Activated naive CD4-positive, alpha-beta T cell treated with anti-CD3 and anti-CD28 coated beads, Interleukin-2, amount 50 U/mL, for 16 hours (primary cell): ENCODE measurements at regions not wholly inside any gene's neighbourhood (a gene's known extent, or its start where the extent isn't known, plus 50 kb on each side); places are given as distances from the start of the nearest gene placed in this dataset.

Experiments
- DNase-seq: peaks from one replicate; pipeline ENCODE4 v3.0.0-alpha.2; 2020

DNA sequence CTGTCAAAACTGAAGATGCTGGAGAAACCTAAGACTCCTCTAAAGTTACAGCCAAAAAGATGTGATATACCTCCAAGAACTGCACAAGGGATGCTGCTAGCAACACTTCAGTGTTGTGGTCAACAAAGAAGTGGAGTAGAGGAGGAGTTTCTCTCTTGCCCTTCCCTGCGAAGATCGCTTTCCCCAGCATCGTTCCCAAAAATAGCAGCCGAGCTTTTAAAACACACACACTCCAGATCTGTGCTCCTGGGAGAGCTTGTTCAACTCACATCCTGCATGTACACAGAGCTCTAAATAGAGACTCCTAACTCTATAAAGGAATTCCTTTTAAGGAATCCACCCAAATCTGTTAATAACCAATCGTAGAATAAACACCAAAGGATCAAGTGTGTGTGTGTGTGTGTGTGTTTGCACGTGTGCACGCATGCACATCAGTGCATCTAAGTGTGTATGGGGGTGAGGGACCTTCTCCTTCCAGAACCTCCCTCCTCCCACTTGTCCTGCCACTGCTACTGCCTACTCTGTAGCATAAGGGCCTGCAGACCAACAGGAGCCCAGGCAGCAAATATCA lies 58.5 kb downstream of the PSMG1 start:
- no peak for DNase-seq

DNA sequence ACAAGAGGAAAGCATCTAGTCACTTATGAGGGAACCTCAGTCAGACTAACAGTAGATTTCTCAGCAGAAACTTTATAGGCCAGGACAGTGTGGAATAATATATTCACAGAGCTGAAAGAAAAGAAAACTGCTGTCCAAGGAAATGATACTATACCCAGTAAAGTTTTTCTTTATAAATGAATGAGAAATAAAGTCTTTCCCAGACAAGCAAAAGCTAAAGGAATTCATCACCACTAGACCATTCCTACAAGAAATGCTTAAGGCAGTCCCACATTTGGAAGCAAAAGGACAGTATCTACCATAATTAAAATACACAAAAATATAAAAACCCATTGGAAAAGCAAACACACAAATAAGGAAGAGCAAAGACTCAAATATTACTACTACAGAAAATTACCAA lies 59.9 kb downstream of the PSMG1 start:
- no peak for DNase-seq

DNA sequence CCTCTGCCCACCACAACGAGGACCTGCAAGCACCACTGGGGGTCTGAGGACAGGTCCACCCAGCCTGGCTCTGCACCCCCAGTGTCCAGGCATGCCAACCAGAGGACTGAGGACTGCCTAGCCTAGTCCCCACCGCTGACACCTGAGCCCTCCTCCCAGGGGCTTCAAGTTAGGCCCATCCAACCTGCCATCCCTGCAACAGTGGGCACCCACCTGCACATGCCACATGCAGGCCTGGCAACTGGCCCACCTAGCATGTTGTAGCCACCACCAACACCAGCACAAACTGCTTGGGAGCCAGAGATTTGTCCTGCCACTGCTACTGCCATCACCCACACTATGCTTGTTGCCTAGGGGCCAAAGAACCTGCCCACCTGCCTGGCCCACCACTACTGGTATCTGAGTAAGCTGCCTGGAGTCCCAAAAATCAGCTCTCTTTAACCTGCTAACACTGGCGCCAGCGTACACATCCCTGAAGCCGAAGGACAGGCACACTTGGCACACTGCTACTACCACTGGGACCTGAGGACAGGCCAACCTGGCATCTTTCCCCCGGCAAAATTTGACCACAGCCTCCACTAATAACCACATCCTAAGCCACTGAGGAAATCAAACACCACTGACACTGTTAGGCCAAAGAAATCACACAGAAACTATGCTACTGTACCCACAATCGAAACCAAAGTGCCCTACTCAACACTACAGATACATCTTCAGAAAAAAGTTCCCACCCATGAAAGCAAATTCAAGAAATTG lies 61.5 kb downstream of the PSMG1 start:
- no peak for DNase-seq

DNA sequence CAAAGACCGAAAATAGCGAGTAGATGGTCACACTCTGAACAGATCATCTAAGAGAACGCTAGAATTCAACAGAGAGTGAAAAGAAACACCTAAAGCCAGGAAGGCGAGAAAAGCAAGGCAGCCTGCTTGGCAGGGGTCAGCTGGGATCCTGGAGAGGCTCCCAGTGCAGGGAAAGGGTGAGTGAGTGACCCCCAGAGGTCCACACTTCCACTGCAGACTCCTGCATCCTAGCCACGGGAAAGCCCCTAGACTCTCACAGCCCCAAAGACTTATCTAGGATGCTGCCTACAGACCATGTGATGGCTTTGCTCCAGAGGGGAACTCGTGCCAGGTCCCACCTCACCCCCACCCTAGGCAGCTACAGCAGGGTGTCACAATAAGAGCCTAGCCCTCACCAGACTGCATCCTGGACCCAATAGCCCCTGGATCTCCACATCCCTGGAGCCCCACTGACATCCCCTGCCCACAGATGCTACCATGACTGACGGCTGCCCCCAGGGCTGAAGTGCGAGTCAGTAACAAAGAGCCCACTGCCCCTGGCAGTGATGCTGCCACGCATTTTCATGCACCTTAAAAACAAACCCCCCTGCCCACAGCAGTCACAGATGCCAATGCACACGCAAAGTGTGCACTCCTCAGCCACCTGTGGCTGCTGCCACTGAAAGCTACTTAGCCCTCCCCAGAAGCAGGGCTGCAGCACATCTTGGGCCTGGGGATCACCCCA lies 62.2 kb downstream of the PSMG1 start:
- DNase-seq: no peak

DNA sequence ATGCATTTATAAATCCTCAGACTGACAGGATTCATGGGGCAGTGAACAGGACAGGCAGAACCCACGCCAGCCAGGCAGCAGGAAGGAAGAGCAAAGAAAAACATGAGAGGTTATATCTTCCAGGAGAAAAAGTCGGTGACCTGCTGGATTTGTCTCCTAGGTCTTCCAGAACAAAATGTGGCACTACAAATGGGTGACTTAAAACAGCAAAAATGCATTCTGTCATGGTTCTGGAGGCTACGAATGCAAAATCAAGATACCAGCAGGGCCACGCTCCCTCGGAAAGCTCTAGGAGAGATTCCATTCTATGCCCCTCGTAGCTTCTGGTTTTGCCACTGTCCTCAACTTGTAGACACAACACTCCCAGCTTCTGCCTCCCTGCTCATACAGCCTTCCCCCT lies 63.4 kb downstream of the PSMG1 start:
- no peak for DNase-seq

DNA sequence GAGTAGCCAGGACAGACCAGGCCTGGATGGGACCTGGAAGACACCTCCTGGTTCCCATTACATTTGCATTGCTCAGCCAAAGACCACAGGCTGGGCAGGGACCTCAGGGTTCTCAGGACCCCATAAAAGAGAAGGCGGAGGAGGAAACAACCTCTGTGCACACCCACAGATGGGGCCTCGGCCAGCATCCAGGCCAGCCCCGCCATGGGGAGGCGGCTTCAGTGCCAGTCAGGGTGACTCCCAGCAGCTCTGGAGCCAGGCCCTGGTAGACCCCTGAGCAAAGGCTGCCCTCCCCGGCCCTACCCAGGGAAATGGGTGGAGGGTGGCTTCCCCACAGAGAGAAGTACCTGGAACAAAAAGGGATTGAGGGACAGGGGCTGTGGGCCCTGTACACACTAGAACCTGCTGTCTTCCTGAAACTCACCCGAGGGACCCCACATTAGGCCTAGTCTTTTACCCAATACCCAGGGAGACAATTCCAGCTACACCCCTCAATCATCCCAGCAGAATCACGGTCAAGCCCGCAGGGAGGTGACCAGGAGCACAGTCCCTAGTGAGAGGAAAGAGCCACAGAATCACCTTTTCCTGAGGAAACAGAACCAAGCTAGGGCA lies 64.5 kb downstream of the PSMG1 start:
- DNase-seq: no peak

DNA sequence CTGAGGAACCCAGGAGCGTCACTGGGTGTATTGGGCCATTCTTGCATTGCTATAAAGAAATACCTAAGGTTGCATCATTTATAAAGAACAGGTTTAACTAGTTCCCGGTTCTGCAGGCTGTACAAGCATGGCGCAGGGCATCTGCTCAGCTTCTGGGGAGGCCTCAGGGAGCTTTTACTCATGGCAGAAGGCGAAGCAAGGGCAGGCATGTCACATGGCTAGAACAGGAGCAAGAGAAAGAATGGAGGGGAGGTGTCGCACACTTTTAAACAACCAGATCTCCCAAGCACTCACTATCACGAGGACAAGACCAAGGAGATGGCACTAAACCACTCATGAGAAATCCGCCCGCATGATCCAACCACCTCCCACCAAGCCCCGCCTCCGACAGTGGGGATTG lies 65.2 kb downstream of the PSMG1 start:
- no peak for DNase-seq

DNA sequence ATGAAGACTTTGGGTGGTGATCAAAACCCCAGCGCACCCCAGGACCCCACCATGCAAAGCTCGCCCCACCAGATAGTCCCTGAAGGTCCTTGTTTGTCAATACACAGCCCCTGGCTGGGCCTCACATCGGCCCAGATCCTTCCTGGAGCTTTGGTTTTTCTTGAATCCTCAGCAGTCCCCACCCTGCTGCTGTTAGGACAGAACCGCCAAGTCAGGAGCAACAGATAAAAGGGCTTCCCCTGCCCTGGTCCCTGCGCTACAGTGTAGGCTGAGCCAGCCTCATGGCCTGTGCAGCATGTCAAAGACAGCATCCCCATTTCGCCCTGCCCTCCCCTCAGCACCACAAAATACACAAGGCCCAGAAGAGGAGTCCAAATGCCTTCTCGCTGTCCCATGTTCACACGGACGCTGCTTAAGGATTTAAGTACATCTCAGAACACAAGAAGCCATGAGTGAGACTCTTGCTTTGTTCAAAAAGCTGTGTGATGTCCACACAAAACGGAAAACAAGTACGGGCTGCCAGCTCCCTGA lies 65.7 kb downstream of the PSMG1 start:
- no peak for DNase-seq

DNA sequence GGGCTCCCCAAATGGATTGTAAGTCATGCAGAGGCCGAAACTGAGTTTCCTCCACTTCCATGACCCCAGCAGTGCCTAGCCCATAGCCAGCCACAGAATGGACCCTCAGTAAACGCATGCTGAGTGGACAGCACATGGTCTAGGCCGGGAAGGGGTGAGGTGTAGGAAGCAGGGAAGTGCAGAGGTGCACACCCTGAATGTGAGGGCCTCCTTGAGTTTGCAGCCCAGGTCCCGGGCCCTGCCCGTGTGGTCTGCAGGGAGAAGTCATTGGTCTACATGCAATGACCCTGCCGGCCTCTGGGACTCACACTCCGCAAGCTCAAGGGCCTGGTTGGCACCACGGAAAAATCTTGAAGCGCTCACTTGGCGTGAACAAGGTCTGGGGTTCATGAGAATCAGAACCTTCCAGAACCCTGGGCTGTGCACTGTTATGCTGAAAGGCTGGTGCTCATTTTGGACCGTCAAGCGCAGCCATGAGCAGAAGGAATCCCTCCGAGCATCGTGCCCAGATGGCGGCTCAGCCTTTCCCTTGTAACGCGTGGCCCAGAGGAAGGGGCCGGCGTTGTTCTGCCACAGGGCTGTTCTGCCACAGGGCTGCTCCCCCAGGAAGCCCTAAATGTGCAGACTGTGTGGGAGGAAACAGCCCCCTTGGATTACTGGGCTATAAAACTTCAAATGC lies 66.4 kb downstream of the PSMG1 start:
- no peak for DNase-seq

DNA sequence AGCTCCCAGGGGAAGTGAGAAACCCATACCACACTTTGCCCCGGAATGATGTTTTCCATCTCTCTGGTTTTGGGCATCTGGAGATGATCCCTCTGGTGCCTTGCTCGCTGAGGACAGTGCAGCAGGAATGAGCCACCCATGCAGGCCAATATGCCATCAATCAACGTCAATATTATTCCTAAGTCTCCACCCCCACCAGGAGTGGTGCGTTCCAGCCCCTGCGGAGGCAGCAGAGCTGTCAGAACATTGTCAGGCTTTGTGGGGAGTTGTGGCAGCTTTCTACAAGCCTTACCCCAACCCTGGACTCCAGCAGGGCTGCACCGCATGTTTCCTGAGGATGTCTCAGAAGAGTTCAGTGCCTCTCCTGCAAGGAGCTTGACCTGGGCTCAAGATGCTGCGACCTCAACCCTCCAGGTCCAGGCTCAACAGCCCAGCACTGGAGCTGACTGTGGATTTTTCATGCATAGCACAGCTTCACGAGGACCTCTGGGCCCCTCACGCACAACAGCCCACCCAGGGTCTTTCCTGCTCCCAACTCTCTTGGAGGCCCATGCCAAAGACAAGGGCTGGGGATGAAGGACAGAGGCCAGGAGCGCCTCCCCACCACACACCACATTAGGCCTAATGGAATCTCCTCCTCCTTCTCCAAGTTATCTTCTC lies 67.5 kb downstream of the PSMG1 start:
- no peak for DNase-seq

DNA sequence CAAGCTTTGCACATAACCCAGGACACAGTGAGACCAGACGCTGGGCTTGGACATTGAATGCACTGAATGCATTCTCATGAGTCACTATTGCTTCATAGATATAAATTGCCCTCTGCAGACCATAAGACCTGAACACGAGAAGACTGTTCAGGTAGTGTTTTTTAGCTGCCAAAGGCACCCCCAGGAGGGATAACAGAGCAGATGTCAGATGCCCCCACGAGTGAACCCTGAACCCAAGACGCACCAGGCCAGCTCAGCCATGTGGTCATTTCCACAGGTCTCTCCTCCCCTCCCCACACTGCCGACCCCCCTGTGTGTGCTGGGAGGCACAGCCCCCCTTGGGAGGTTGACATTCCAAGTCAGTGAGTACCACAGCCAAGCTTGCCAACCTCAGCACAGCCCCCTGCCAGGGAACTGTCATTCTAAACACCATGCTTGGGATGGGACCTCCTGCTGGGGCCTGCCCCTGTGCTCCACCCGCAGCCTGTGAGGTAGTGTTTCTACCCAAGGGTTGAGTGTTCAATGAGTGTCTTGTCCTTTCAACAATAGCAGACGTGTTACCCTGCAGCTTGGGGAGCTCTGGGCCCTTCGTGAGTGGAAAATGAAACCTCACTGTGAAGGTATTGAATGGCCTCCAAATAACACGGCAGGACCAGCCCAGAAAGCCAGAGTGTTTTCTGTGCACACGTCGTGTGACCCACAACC lies 68.2 kb downstream of the PSMG1 start:
- no peak for DNase-seq

DNA sequence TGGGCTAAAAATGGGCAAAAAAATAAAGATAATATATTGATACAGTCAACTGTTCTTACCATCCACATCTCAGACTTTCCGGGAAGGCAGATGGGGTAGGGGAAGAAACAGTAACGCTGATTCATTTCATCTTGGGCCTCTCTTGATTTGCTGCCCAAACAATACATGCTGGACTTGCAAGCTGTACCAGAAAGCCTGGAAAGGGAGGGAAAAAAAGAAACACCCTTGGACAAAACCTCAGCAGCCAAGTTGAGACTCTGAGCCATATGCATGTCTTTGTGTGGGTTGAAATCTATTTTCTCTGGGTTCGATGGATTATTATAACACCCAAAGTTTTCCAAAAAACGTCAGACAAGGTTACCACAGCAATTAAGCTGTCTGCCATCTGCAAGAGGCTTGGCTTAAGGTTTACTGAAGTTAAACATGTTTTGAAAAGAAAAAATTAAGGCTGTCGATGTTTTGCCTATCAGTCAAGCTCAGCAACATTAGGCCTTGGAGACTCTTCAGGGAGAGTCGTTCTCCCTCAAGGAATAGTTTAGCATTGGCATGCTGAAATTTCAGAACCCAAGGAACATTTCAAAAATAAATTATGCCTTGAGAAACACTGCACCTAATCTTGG lies 71.2 kb downstream of the PSMG1 start:
- DNase-seq: no peak

DNA sequence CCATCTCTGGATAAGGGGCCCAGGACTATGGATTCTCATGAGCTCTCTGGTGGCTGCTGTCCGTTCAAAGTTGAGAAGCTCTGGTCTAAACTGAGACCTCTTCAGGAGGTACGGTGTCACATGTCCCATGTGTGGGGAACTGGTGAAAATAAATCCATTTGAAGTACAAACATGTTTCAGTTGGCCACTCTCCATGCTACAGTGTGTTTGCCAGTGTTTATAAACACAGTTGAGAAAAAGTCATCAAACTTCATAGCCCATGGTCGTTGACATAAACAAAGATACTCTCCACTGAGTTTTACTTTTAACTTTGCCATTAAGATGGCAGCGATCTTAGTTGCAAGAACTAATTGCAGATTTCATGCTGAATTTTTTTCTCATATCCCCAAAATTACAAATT lies 72.8 kb downstream of the PSMG1 start:
- no peak for DNase-seq

DNA sequence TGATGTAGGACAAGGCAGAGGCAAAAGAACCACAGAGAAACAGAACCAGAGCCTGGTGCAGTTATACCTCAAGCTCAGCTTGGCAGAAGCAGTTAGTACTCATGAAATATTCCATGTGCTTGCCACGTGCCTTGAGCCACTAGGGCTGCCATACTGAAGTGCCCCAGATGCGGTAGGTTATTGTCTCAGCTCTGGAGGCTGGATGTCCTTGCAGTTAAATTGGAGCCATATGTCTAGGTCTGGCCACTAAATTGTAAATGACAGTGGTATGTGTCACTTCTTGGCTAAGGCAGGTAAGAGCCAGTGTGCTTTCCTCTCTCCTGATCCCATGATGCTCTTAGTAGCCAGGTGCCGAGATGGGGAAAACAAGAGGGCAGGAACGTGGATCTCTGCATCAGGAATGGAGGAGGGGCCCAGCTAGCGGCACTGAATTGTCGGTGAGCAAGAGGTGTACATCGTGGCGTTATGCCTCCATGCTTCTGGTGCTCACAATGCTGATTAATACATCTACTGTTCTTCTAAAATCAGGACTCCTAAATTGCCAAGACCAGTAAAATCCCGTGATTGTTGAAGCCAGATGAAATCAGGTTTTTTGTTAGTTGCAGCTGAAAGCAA lies 73.5 kb downstream of the PSMG1 start:
- DNase-seq: no peak

DNA sequence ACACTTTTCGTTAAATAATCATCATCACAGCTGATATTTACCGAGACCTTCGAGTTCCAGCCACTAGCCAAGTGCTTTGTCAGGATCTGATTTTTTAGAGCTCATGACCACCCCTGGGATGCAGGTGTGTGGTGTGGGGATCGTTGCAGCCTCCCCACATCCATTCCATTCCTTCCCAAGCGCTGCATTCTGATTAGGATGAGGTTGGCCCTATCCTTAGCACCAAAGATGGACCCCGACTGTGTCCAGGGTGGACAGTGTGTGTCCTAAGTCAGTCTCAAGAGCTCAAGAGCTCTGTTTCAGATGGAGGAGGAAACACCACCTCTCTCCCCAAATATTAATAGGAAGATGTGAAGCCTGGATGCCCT lies 74.1 kb downstream of the PSMG1 start:
- DNase-seq: no peak

DNA sequence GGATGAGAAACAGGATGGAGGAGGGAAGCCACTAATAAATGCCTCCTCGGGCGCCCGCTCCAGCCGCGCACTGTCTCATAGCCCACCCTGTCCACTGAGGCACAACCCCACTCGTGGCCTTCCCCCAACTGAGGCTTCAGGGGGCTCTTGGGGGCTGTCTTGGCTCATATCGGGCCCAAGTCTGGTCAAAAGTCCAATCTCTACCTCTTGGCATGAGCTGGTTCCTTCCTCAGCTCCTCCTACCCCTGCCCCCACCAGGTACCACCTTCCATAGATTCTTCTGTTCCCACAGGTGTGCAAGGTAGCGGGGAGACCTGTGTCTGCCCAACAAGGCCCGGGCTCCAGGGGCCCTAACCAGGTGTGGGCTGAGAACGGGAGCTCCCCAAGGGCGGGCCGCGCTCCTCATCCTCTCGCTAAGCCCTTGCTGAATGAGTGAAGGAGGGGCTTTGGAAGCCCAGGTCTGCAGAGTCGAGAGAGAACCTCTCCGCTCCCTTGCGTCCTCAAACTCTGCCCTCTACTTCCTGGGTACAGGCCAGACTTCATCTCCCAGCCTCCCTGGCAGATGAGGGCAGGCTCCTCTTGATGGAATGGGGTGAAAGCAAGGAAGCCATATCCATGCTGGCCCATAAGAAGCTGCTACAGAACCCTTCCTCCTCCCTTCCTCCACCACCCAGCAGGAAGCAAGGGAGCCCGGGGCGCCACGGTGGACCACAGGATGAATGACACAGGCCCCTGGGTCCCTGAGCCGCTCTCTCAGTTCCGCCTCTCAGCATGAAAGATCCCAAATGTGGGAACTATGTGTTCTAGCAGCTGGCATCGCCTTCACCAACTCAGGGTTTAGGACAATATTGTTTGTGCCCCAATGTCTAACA lies 74.7 kb downstream of the PSMG1 start:
- DNase-seq: no peak

DNA sequence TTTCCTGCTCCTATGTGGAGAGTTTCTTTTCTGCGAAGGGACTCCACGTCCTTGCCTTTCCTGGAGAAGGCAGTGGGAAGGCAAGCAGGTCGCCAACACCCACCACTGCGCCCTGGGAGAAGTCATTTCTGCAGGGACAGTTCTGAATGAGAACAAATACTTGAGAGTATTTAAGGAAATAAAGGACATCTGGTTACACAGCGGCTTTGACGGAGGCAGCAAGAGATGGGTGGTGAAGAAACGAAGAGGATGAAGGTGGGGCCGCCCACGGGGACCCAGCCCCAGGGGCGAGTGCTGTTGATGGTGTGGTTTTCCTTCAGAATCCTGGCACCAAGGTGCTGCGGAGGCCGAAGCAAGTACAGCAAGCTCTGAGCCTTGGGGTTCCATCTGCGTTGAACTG lies 75.5 kb downstream of the PSMG1 start:
- no peak for DNase-seq

DNA sequence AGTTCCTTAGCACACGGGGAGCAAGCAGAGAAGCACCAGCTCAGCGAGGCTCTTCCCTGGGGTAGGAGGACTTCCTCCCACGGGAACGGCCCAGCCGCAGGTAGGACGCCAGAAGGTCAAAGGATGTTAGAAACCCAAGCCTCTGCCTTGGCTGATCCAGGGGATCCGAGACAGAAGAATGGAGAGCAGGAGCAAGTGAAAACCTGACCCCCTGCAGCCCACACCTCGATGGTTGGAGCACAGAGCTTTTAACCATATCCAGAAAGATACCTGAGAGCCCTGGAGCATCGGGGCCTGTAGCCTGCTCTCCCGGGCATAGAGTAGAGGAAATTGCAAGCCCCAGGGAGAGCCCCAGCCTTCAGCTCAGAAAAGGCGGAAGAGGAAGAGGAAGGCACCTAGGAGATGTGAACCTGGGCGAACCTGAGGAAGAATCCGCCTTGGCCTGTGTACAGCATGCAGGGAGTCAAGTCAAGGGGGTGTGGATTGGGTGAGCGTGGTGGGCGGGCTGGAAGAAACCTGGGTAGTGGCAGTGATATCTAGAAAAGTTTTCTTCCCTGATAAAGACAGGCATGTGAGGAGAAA lies 76.3 kb downstream of the PSMG1 start:
- DNase-seq: no peak

DNA sequence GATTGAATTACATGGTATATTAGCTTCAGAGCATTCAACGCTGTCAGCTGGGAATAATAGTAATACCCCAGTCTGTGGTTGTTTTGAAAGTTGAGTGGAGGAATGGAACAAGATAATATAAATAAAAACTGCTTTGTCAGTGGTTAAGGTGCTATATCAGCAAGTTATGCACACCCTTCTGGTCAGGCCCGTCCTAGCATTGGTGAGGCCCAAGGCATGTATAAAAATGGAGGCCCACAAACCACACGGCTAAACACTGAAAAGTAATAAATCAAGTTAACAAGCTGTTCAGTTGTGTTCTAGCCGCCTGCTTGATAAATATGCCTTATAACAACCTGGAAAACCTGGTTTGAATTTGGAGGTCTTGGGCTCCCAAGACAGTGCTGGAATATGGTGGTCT lies 77.4 kb downstream of the PSMG1 start:
- DNase-seq: no peak

DNA sequence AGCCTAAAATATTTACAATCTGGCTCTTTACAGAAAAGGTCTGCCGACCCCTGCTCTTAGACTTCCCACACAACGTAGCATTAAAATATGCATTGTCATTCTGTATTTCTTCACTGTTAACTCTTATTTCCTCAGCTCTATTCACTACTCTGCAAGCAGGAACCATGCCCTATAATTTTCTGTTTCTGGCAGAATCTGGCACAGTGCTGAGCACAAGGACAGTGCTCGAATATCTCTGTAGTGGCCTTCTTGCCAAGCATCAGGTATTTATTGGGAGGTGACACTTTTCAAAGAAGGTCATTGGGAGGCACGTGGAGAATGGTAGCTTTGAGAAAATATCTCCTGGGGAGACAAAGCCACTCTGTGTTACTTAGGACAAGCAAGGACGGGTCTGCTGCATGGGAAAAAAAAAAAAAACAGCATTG lies 77.9 kb downstream of the PSMG1 start:
- no peak for DNase-seq
